ENCODE measurements at regions not wholly inside any gene's neighbourhood (a gene's known extent, or its start where the extent isn't known, plus 50 kb on each side); places are given as distances from the start of the nearest gene placed in this dataset.

- ChIA-PET CTCF (no interaction called here), POLR2A (no interaction called here)
- Histone ChIP-seq H3K27me3 (replicated peaks; ENCODE audit: control insufficient read depth, insufficient read depth, low read length) (no peaks in the 10 kb centered on the region), H3K9me3 (no peaks in the 10 kb centered on the region), H3K4me1 (no peaks in the 10 kb centered on the region), H3K4me3 (ENCODE audit: low read depth, low read length) (no peak overlapping the region), H3K36me3 (ENCODE audit: control insufficient read depth, insufficient read depth, low read length) (no peaks in the 10 kb centered on the region)
- DNase-seq, result no peak
- BruUV-seq (replicated peaks), result no TSS peak
- Mint-ChIP-seq H3K27ac (ENCODE audit: unreplicated experiment) (no peak overlapping the region), H3K4me1 (ENCODE audit: low read depth, unreplicated experiment) (no peaks in the 10 kb centered on the region), H3K4me3 (ENCODE audit: unreplicated experiment) (no peak overlapping the region), H3K9me3 (ENCODE audit: unreplicated experiment) (no peaks in the 10 kb centered on the region), H3K27me3 (ENCODE audit: insufficient read depth, unreplicated experiment) (peaks cover 8% of the 10 kb centered on the region), H3K36me3 (ENCODE audit: insufficient read depth, unreplicated experiment) (no peaks in the 10 kb centered on the region)
- TF ChIP-seq, protein P1, sequence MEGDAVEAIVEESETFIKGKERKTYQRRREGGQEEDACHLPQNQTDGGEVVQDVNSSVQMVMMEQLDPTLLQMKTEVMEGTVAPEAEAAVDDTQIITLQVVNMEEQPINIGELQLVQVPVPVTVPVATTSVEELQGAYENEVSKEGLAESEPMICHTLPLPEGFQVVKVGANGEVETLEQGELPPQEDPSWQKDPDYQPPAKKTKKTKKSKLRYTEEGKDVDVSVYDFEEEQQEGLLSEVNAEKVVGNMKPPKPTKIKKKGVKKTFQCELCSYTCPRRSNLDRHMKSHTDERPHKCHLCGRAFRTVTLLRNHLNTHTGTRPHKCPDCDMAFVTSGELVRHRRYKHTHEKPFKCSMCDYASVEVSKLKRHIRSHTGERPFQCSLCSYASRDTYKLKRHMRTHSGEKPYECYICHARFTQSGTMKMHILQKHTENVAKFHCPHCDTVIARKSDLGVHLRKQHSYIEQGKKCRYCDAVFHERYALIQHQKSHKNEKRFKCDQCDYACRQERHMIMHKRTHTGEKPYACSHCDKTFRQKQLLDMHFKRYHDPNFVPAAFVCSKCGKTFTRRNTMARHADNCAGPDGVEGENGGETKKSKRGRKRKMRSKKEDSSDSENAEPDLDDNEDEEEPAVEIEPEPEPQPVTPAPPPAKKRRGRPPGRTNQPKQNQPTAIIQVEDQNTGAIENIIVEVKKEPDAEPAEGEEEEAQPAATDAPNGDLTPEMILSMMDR (IDR thresholded peaks at IDR 0.05; ENCODE audit: insufficient read depth in 1 of 2, low read depth in 1 of 2, low read length in 1 of 2, severe bottlenecking in 1 of 2, unreplicated experiment in 1 of 2), result no peak
- intact Hi-C loops (cut with micrococcal nuclease; ENCODE audit: unreplicated experiment), result no loop called here
Measured at GRCh38 chr10:4736608-4737007, 89.4 kb upstream of the AKR1E2 start.

DNA sequence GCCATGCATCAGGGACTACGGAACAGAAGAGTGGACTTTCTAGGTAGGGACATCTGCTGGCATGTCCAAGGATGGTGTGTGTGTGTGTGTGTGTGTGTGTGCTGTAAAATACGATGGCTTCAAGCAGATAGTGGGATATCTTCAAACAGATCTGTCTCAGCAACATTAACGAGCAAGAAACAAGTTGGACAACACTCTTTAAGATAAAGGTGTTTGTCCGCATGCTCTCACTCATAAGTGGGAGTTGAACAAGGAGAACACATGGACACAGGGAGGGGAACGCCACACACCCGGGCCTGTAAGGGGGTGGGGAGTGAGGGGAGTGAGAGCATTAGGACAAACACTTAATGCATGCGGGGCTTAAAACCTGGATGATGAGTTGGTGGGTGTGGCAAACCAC is 89.8 kb upstream of the AKR1E2 start:
- no TSS peak for BruUV-seq (replicated peaks)
- Mint-ChIP-seq H3K36me3 (ENCODE audit: insufficient read depth, unreplicated experiment) (no peaks in the 10 kb centered on the region), H3K4me3 (ENCODE audit: unreplicated experiment) (no peak overlapping the region), H3K27me3 (ENCODE audit: insufficient read depth, unreplicated experiment) (peaks cover 8% of the 10 kb centered on the region), H3K9me3 (ENCODE audit: unreplicated experiment) (no peaks in the 10 kb centered on the region), H3K4me1 (ENCODE audit: low read depth, unreplicated experiment) (no peaks in the 10 kb centered on the region), H3K27ac (ENCODE audit: unreplicated experiment) (no peak overlapping the region)
- Histone ChIP-seq H3K36me3 (ENCODE audit: control insufficient read depth, insufficient read depth, low read length) (no peaks in the 10 kb centered on the region), H3K4me1 (no peaks in the 10 kb centered on the region), H3K4me3 (ENCODE audit: low read depth, low read length) (no peak overlapping the region), H3K27me3 (replicated peaks; ENCODE audit: control insufficient read depth, insufficient read depth, low read length) (no peaks in the 10 kb centered on the region), H3K9me3 (no peaks in the 10 kb centered on the region)
- DNase-seq, result no peak
- intact Hi-C loops (cut with micrococcal nuclease; ENCODE audit: unreplicated experiment), result no loop called here
- TF ChIP-seq, protein P1 (IDR thresholded peaks at IDR 0.05; ENCODE audit: insufficient read depth in 1 of 2, low read depth in 1 of 2, low read length in 1 of 2, severe bottlenecking in 1 of 2, unreplicated experiment in 1 of 2), result no peak
- ChIA-PET CTCF (no interaction called here), POLR2A (no interaction called here)

- no peaks in the 10 kb centered on the region for H3K36me3 Mint-ChIP-seq (ENCODE audit: insufficient read depth, unreplicated experiment)
- Histone ChIP-seq H3K27me3 (replicated peaks; ENCODE audit: control insufficient read depth, insufficient read depth, low read length) (no peaks in the 10 kb centered on the region), H3K36me3 (ENCODE audit: control insufficient read depth, insufficient read depth, low read length) (no peaks in the 10 kb centered on the region), H3K9me3 (no peaks in the 10 kb centered on the region), H3K4me1 (no peaks in the 10 kb centered on the region), H3K4me3 (ENCODE audit: low read depth, low read length) (no peak overlapping the region)
- H3K27ac Mint-ChIP-seq (ENCODE audit: unreplicated experiment), result no peak overlapping the region
- intact Hi-C loops (cut with micrococcal nuclease; ENCODE audit: unreplicated experiment), result no loop called here
- no peaks in the 10 kb centered on the region for H3K9me3 Mint-ChIP-seq (ENCODE audit: unreplicated experiment)
- H3K4me1 Mint-ChIP-seq (ENCODE audit: low read depth, unreplicated experiment), result no peaks in the 10 kb centered on the region
- no TSS peak for BruUV-seq (replicated peaks)
- no peak for DNase-seq
- CTCF ChIA-PET, result no interaction called here
- H3K4me3 Mint-ChIP-seq (ENCODE audit: unreplicated experiment), result no peak overlapping the region
- peaks cover 5% of the 10 kb centered on the region for H3K27me3 Mint-ChIP-seq (ENCODE audit: insufficient read depth, unreplicated experiment)
- TF ChIP-seq, protein P1 (IDR thresholded peaks at IDR 0.05; ENCODE audit: insufficient read depth in 1 of 2, low read depth in 1 of 2, low read length in 1 of 2, severe bottlenecking in 1 of 2, unreplicated experiment in 1 of 2), result no peak
- POLR2A ChIA-PET, result no interaction called here
Measured at GRCh38 chr10:4733843-4734224, 92.2 kb upstream of the AKR1E2 start.
